Gastroesophageal sphincter (tissue), 3 donors: ENCODE measurements at regions not wholly inside any gene's neighbourhood (a gene's known extent, or its start where the extent isn't known, plus 50 kb on each side); places are given as distances from the start of the nearest gene placed in this dataset.

Experiments used
- CTCF ChIP-seq, 4 experiments: fragments of 200-600 bp in 2 of 4; fragments of 450-650 bp in 2 of 4; sonication (generic) in 1 of 4; IDR thresholded peaks; one replicate each; pipeline ENCODE4 v1.5.1; 2017 to 2019; ENCODE audit warnings: antibody characterized with exemption in 4 of 4, mild to moderate bottlenecking in 2 of 4, moderate library complexity in 2 of 4
- POLR2A ChIP-seq, 2 donors: fragments of 450-650 bp; IDR thresholded peaks; one replicate each; pipeline ENCODE4 v1.6.1; 2017; ENCODE audit warnings: antibody characterized with exemption in 2 of 2, mild to moderate bottlenecking in 2 of 2, moderate library complexity in 1 of 2

- TF ChIP-seq POLR2A (IDR thresholded peaks at IDR 0.05) (no peak), CTCF (IDR thresholded peaks at IDR 0.05) (no peak)
These were observed 840.7 kb downstream of the PCDH18 start for GRCh38 chr4:136691607-136692006.
